ENCODE measurements at regions not wholly inside any gene's neighbourhood (a gene's known extent, or its start where the extent isn't known, plus 50 kb on each side); places are given as distances from the start of the nearest gene placed in this dataset.

- DNase-seq (ENCODE audit: low read depth) = no peak
Observed at GRCh38 chr15:35596285-35596684, 50.3 kb upstream of the DPH6 start.

GRCh38 chr15:35602836-35603235, 56.9 kb upstream of the DPH6 start:
- DNase-seq (ENCODE audit: low read depth) = no peak

DNA sequence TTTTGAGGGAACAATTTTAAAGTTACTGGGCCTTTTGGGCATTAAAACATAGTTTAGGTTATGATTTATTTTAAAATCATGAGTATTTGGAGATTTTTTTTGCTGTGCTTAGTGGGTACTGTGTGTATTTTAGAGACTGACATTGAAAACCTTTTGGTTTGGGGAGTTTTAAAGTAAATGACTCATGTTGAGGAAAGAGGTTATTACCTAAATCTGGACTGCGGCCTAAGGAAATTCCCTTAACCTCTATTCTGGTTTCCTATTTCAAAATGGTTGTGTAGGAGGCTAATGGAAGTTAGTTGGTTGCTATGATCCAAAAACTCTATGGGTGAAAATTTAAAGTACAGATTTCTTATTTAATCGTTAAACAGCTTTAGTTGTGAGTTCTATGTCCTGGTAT, 57.3 kb upstream of the DPH6 start:
- peak; percentile 58 for DNase-seq (ENCODE audit: low read depth)

DNA sequence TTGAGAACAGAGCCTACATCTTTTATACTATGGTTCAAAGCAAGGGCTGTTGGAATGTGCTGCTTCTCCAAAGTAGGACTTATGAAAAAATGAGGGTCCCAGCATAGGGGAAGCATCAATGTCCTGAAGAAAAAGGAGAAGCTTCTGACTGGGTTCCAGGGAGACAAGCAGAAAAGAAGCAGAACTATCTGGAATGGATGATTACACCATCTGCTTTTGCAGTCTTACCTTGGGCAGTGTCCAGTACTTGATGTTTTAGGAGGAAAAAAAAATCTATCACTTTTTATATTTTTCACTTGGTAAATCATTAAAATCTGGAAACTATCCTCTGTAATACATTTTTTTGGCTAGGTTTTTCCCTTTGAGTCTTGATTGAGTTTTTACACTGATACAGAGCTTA, 57.9 kb upstream of the DPH6 start:
- no peak for DNase-seq (ENCODE audit: low read depth)

DNA sequence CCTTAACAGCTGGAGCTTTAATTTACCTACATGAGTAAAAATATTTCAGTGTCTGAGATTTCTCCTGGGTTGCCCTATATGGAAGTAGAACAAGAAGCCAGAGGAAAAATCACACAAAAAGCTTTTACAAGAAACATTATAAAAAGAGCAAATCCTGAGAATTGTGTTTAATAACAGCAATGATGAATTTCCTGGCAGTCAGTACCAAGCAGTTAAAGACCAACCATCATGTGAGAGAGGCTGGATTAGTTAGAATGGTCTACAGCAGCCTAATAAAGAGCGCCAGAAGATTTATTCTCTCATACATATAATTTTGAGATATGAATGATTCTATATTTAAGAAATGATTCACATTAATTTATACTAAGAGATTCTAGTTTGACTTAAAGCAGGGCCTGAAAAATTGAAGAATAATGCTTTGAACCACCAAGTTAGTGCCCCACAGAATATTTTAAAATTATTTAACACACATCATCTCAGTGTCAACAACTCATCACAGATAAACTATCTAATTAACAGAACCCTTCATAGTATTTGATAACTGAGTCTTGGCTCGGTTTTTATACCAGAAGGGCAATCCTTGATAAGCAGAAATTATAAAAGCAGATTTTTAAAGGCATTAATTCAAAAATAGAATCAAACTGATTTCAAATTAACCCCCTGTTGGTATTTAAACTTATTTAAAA, 59.9 kb upstream of the DPH6 start:
- DNase-seq (ENCODE audit: low read depth) = no peak

DNA sequence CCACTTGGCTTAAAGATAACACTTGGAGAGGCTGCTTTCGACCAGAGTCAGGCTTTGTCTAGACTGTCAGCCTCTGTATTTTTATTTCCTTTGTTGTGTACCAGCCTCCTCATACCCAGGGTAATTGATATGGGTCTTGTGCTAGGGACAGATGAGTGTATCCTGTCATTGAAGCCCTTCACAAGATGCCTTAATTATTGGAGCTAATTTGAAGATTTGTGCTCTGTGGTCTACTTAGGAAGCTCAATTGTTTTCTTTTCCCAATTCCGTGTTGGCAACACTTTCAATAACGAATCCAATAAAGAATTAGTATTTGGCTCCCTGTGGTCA, 60.5 kb upstream of the DPH6 start:
- DNase-seq (ENCODE audit: low read depth) = no peak

GRCh38 chr15:35616498-35617271, 70.7 kb upstream of the DPH6 start:
- no peak for DNase-seq (ENCODE audit: low read depth)

DNA sequence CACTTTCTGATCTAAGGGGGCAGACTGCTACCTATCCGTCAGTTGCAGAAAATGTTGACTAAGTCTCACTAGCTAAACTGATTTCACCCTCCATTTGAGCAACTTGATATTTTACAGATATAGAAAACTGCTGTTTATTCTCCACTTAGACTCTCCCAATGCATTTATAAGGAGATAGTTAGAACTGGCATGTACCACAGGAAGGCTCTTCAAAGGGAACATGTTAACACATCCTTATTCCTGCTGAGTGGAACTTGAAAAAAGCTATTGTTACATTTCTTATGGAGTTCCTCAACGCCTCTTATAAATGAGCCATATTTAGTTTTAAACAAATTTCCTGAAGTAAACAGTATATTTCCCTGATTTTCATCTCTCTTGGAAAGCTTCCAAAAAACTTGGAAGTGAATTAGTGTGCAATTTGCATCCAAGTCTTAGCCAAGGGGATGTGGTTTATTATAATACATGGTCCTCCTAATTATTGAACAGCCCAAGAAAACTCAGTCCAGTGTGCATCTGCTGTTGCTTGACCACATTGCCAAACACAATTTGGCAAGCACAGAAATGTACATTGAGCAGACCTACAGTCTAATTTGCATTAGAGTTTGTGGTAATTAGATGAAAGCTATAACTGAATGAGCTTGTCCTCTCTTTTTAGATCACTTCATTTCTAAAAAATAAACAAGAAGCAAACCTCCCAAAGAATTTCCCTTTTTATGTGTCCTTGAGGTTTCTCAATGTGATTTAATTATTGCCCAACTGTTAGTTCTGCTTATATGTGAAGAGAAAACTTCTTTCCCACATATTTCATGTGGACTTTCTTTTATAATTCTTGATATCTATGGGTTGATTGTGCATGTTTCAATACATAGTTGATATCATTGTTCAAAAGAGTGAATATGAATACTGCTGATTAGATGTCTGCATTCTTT, 72.6 kb upstream of the DPH6 start:
- peak; percentile 76 for DNase-seq (ENCODE audit: low read depth)

DNA sequence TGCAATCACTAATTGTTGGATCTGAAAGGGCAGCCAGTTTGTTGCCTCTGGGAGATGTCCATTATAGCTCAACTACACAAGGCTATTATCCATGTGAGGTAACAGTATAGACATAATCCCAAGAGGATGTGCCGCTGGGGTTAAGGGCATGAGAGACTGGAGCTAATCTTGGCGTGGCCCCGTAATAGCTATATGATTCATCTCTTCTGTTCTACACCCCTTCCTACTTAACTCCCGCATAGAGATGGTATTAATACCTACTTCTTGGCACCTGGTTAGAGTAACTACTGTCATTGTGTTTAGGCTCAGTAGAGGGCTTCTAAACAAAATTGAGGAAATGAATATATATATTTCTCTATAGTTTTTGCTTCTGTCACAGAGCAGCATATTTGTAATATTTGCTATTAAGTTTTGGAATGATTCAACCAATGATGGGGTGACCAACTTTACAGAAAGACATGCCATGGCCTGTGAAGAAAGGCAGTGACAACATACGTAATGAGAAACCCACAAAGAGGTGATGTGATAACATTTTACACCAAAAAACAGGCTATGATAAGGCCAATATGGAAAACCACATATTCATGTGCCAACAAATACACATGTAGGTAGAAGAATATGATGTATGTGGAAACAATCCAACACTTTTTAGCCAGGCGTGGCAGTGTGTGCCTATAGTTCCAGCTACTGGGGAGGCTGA, 76.8 kb upstream of the DPH6 start:
- DNase-seq (ENCODE audit: low read depth) = no peak

DNA sequence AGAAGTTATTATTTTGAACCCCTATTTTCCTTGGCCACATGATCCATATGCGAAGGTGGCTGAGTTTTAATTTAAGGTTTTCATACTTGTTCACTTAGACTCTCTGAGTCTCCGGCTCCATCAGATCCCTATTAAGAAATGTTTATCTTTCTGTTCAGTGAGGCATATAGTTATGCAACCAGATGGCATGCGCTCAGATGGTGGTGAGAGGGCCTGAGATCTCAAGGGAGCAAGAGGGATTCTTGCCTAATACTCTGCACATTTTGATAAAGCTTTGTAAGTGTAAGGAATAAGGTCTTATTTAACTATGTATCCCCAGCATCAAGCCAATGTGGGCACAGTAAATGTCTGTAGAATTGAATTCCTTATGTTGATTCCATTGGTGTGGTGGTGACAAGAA, 78.9 kb upstream of the DPH6 start:
- peak; percentile 91 for DNase-seq (ENCODE audit: low read depth)

GRCh38 chr15:35626571-35627318, 80.8 kb upstream of the DPH6 start:
- DNase-seq (ENCODE audit: low read depth) = peak; percentile 71

DNA sequence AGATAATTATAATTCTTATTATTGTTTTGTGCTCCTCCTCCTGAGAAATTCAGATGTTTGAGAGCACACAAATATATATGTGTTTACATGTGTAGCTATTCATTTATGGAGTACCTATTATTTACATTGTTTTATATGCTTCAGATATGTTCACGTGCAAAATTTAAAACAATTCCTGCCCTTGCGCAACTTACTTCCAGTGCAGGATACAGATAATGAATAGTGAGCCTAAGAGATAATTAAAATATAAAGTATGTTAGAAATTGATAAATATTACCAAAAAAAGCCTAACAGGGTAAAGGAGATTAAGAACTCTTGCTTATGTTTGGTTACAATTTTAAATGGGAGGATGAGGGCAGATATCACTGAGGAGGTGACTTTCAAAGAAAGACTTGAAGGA, 81.7 kb upstream of the DPH6 start:
- DNase-seq (ENCODE audit: low read depth) = no peak

GRCh38 chr15:35629766-35630165, 83.8 kb upstream of the DPH6 start:
- DNase-seq (ENCODE audit: low read depth) = no peak

DNA sequence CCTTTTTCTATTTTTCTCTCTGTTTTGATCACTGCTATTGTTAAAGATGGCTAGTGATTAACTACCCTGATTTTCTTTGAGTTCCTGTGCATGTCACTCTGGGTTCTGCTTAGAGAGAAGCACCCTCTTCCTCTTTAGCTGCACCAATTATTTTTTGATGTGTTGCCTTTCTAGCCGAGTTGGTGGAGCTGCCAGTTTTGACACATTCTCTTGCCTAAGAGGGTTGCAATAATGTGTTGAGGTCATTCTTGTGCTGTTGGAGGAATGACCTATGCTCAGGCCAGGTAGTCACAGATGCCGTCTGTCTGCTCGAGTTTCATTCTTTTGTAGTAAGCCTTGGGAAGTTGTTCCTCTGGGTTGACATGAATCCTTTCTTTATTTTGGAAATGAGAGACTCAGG, 84.6 kb upstream of the DPH6 start:
- DNase-seq (ENCODE audit: low read depth) = no peak

DNA sequence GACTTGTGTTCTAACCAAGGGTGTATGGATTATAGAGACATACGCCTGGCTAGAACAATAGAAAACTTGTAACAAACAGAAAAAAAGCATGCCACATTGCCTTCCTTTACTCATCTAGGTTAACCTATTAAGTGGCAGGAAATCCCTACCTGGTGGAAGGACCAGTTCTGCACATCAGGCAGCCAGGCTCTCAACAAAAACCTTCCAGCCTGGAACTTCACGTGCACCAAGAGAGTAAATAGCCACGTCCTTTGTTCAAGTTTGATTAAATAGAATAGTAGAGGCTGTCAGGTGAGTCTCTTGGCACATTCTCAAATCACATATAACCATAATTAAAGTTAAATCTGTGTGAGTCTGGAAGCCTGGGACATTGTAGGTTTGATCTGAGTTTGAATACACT, 85.0 kb upstream of the DPH6 start:
- DNase-seq (ENCODE audit: low read depth) = no peak

GRCh38 chr15:35633677-35634076, 87.7 kb upstream of the DPH6 start:
- no peak for DNase-seq (ENCODE audit: low read depth)

DNA sequence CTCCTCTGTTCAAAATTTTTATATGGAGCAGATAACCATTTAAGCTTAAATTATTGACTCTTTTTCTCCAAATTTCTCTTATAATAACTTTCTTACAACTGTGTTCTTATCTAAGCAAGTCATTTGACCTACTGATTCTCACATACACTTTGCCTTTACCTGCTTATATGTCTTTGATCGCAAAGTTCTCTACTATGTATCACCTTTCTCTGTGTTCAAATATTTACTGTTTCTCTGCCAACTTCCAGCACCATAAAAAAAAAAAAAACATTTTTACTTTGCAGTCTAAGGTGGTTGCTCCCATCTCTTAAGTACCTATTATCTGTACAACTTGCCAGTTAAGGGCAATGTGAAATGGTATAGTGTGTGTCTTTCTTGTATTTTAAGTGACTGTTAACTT, 100.8 kb upstream of the DPH6 start:
- no peak for DNase-seq (ENCODE audit: low read depth)

DNA sequence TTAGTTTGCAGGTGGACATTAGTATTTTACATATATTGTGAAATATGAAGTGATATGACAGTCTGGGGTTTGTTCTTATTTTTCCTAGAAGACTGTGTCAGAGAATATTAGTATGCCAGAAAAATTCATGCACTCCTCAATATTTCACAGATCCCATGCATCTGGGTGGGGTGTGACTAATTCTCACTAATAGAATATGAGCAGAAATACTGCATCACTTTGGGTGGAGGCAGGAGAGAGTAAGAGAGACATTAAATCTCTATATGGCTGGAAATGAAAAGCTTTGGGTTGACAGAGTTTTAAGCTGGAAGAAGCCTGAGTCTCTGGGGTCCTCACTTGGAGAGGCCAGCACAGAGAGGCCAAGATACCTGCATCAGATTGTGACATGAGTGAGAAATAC, 101.3 kb upstream of the DPH6 start:
- no peak for DNase-seq (ENCODE audit: low read depth)

DNA sequence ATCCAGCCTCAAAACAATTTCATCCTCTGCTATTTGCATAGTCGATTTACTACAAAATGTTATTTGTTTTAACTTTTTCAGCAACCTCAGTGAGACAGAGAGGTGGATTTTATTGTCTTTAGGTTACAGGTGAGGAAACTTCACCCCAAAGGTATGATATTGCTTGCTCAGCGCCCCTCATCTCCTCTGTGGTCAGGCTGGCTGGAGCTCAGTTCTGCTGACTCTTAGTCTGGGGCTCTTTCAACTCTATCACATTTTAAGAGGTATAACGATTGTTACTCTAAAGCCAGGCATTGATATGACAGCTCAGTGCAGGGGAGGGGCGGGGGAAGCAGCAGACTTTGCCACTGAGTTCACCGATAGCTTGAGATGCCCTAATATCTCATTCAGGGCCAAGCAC, 103.0 kb upstream of the DPH6 start:
- no peak for DNase-seq (ENCODE audit: low read depth)

DNA sequence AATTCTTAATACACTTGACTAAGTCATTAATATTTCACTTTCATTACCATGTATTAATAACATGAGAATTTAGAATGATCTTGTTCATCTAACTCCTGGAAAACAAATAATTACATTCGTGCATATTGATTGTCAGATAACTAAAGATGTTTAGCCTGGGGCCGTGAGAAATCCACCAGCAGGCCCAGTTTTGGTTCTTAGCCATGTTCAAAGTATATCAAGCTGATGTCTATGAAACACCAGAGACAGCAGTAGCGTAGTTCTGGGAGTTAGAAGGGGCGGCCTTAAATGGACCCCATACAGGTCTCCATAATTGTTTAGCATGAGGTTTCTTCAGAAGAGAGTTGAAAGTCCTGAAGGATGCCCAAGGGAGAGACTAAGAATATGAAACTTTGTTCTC, 103.6 kb upstream of the DPH6 start:
- no peak for DNase-seq (ENCODE audit: low read depth)

DNA sequence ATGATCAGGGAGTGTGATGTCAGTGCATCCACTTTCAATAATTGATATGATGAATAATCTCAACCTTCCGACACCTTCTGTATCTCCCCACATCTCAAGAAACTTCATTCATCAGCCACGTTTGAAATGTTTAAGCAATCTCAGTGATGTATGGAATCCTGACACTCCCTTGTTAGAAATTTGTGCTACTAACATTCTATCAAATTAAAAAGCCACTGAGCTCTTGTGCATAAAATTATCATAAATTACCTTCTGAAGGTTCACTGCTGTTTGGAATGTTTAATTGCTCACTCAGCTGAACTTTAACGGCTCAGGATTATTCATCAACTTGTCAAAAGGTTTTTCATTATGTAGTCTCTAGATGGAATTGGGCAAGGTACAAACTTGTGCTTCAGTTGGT, 108.4 kb upstream of the DPH6 start:
- DNase-seq (ENCODE audit: low read depth) = no peak

Measured in fibroblast of gingiva (primary cell).